Raji (cell line): ENCODE measurements at regions not wholly inside any gene's neighbourhood (a gene's known extent, or its start where the extent isn't known, plus 50 kb on each side); places are given as distances from the start of the nearest gene placed in this dataset.

ENCODE experiments used
- POLR2A ChIP-seq: IDR thresholded peaks from 2 replicates; pipeline ENCODE4 v1.6.1; 2011; ENCODE audit warnings: low read depth, low read length, control low read depth; ENCODE audit not compliant: insufficient read depth

DNA sequence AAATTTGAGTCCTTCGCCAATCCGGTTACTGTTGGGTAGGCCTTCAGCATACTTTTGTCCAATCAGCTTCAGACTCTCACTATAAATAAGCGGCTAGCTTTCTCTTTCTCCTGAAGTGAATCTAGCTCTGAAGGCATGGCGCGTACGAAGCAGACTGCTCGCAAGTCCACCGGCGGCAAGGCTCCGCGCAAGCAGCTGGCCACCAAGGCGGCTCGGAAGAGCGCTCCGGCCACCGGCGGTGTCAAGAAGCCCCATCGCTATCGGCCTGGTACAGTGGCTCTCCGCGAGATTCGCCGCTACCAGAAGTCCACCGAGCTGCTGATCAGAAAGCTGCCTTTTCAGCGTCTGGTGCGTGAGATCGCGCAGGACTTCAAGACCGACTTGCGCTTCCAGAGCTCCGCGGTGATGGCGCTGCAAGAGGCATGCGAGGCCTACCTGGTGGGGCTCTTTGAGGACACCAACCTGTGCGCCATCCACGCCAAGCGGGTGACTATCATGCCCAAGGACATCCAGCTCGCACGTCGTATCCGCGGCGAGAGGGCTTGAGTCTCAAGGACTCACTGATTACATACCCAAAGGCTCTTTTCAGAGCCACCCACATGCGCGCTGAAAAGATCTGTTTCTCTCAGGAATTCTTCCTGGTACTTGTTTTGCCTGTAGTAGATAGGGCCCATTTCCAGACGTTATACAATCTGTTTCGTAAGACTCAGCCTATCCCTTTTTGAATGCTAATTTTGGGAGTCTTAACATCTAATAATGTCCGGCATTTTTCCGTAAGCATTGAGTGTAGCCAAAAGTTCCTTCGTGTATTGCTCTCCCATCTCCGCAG is 102.0 kb downstream of the OR2B2 start:
- TF ChIP-seq POLR2A, result peak; percentile 99

DNA sequence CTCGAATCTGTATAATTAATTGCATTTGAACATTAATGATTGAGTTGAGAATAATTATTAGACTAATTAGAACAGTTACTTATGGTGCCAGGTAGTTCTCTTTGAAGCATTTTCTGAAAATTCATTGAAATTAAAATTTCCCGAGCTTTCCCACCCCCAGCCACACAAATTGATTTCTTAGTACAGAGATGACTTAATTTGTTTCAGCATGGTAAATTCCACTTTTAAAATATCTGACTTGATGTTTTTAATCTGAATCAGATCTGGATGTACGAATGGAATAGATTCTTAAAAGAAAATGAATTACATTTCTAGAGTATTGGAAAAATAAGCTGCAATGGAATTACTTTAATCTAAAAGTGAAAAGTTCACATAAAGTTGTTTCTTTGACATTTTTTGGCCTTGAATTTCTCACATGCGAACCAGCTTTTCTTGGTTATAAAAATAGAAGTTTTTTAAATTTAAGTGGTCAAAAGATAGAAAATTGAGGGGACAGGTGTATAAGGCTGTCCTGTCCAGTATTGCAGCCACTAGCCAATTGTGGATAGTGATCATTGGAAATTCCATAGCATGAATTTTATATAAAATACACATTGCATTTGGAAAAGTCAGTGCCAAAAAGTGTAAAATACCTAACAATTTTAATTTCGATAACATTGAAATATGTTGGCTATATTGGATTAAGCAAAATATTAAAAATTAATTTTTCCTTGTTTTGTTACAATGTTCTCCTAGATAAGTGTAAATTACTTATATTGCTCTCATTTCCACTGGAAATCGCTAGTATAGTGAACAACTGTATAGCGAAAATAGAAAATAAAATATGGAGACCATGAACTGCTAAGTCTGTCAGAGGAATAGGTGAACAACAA is 102.9 kb downstream of the OR2B2 start:
- TF ChIP-seq POLR2A, result no peak

- peak; percentile 86 for TF ChIP-seq POLR2A
Measured at GRCh38 chr6:27808242-27809066, 103.7 kb downstream of the OR2B2 start.

GRCh38 chr6:27807441-27808241 is 104.6 kb downstream of the OR2B2 start:
- TF ChIP-seq POLR2A, result peak; percentile 68

DNA sequence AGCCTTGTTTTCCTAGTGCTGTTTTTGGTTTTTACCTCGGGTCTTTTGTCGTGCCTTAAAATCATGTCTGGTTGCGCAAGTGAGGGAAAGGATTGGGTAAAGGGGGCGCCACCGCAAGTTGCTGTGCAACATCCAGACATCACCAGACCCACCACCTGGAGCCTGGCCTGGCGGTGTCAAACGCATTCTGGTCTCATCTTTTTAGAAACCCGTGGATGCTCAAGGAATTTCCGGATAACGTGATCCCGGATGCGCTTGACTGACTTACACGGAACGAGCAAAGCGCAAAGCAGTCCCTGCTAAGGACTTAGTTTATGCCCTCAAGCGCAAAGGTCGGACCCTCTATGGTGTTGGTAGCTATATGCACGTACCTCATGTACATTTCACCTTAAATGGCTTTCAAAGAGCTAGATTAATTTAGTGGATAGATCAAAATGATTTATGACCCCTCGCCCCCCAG is 105.2 kb downstream of the OR2B2 start:
- TF ChIP-seq POLR2A, result peak; percentile 67; the same call in 1 of the 2 replicates

GRCh38 chr6:27805347-27805746 is 106.8 kb downstream of the OR2B2 start:
- TF ChIP-seq POLR2A, result no peak

GRCh38 chr6:27804851-27805250 is 107.3 kb downstream of the OR2B2 start:
- no peak for TF ChIP-seq POLR2A

DNA sequence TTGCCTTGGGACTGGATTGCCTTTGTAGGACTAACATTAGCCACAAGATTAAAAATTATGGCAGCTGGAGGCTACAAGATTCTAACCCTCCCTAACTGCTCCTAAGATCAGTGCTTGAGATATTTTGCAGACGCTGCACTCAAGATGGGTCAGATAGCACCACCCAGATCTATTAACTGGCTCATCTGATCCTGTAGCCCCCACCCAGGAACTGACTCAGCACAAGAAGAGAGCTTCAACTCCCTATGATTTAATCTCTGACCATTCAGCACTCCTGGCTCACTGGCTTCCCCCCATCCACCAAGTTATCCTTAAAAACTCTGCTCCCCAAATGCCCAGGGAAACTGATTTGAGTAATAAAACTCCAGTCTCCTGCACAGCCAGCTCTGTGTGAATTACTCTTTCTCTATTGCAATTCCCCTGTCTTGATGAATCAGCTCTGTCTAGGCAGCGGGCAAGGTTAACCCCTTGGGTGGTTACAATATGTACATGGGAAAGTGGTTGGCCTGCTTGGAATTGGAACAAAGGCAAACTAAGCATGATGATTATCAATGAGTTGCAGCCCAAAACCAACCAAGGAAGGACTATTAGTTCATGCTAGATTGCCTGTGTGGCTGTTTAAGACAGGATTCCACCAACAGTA is 111.3 kb downstream of the OR2B2 start:
- no peak for TF ChIP-seq POLR2A

DNA sequence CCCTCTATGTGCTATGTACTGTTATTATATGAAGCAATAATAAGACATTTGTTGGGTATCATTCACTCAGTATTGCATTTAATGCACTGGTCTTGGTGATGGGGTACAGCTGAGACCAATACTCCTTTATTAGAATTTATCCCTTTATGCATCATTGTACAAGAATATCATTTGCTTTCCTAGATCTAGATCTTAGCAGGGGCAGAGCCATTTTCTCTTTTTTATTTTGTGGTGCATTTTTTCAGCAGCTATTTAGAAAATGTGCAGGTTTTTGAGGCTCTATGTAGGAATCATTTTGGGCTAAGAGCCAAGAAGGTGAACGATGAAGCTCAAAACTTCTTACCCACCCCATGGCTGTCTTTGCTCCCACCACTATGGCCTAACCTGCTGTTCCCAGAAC is 114.2 kb downstream of the OR2B2 start:
- no peak for TF ChIP-seq POLR2A

DNA sequence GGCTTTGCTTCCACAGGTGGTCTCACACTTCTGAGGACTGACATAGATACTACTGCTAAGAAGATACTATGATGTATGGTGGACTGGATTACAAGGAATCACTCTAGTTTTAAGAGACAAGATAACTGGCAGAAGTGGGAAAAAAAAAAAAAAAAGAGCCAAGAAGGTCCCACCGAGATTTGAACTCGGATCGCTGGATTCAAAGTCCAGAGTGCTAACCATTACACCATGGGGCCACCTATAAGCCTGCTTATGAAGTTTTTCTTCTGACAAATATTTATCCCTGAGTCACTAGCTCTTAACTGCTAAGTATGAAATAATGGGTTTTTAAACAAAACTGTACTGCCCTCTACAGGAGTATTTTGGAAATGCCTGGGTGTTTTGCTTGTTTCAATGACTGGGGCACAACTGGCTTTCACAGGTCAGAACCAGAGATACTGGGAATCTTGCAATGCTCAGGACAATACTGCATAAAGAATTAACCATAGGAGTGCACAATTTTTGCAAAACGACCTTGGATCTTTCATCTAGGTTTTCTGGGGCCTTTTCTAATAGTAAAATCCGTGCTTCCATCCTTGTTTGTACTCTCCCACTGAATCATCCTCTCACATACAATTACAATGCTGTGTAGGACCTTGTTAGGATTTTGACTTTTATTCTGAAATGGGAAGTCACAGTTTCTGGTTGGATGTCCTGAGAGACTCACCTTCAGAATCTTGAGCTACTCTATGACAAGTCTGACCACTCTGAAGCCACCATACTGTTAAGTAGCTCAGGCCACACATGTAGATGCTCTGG is 116.3 kb downstream of the OR2B2 start:
- TF ChIP-seq POLR2A, result no peak

GRCh38 chr6:27791182-27791943 is 120.8 kb downstream of the OR2B2 start:
- TF ChIP-seq POLR2A, result 0 out of 2 replicates have a peak, but pooled peaks have one; percentile 24

DNA sequence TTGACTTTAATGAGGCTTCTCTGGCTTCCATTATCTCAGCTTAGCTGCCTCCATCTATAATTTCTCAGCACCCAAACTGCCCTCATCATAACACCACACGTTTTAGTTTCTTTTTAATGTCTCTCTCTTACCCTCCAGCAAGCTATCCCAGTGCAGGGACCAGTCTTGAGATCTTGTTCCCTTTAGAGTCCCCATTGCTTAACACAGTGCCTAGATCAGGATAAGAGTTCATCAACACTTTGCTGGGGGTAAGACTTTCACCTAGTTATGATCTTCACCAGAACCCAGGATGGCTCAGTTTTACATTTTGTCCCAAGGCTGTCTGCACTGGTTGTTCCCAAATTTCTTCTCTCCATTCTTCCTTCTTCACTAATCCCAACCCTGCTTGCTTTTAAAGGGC is 126.1 kb downstream of the OR2B2 start:
- TF ChIP-seq POLR2A, result no peak

DNA sequence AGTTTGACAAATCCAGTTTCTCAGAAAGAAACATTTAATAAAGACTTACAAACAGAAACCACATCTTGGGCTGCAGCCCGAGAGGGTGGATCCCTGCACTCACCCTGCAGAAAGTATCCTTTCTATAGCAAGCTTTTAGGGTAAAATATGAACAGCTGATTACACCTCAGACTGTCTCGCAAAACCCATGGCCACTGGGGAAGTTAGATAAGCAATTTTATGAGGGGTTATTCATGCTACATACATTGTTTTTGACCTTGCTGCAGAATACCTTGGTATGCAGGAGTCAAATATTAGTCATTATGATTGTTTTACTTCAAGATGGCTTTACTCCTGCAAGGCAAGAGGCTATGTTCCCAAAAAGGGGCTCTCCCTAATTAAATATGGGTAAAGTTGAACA is 126.9 kb downstream of the OR2B2 start:
- no peak for TF ChIP-seq POLR2A

DNA sequence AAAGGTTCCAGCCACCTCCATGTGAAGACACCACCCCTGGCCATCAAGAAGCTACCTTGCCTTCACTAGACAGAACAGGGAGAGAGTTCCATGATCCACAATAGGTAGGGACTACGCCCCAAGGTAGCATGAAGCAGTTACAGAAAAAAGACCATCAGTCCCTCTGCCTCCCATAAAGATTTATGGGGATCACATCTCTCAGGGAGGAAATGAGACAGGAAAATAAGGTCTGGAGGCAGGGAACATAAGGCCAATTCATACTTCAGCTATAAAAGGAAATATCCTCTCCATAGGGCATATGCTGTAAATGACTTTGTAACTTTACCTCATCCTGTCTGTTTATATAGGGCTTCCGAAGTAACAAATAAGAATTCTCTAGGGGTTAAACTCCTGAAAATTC is 129.4 kb downstream of the OR2B2 start:
- TF ChIP-seq POLR2A, result no peak
